HG03103 (cell line): ENCODE measurements at regions not wholly inside any gene's neighbourhood (a gene's known extent, or its start where the extent isn't known, plus 50 kb on each side); places are given as distances from the start of the nearest gene placed in this dataset.
"Not testable (repeated sequence)": the region's sequence is repeated elsewhere in the genome, so short reads cannot be mapped to it uniquely, and the experiment has no call there.

Experiments used
- ATAC-seq: cut with Tn5 transposase; IDR thresholded peaks from one replicate; pipeline ENCODE4 v1.9.1; 2021; ENCODE audit warnings: low read depth; ENCODE audit not compliant: unreplicated experiment

GRCh38 chr5:174818430-174818829 is 94.0 kb downstream of the MSX2 start:
- ATAC-seq: no peak

- no peak for ATAC-seq
Observed at GRCh38 chr5:174817610-174818009, 93.2 kb downstream of the MSX2 start.

- no peak for ATAC-seq
Observed at GRCh38 chr5:174816858-174817257, 92.5 kb downstream of the MSX2 start.

GRCh38 chr5:174811438-174811837 is 87.1 kb downstream of the MSX2 start:
- ATAC-seq: no peak

GRCh38 chr5:174810796-174811195 is 86.4 kb downstream of the MSX2 start:
- ATAC-seq: no peak

- ATAC-seq: no peak
Observed at GRCh38 chr5:174807471-174807870, 83.1 kb downstream of the MSX2 start.

GRCh38 chr5:174806729-174807128 is 82.3 kb downstream of the MSX2 start:
- ATAC-seq: no peak

- ATAC-seq: no peak
Observed at GRCh38 chr5:174801798-174802197, 77.4 kb downstream of the MSX2 start.

- ATAC-seq: no peak
Observed at GRCh38 chr5:174800435-174800834, 76.1 kb downstream of the MSX2 start.

GRCh38 chr5:174799121-174799520 is 74.7 kb downstream of the MSX2 start:
- no peak for ATAC-seq

- no peak for ATAC-seq
Observed at GRCh38 chr5:174798551-174798951, 74.2 kb downstream of the MSX2 start.

GRCh38 chr5:174796711-174797192 is 72.4 kb downstream of the MSX2 start:
- no peak for ATAC-seq

GRCh38 chr5:174794931-174795672 is 70.7 kb downstream of the MSX2 start:
- ATAC-seq: no peak

- peak; percentile 85 for ATAC-seq
Observed at GRCh38 chr5:174793684-174794328, 69.4 kb downstream of the MSX2 start.

- ATAC-seq: no peak
Observed at GRCh38 chr5:174793076-174793475, 68.7 kb downstream of the MSX2 start.

- not testable (repeated sequence) for ATAC-seq
Observed at GRCh38 chr5:174792265-174792664, 67.9 kb downstream of the MSX2 start.

GRCh38 chr5:174790906-174791305 is 66.5 kb downstream of the MSX2 start:
- no peak for ATAC-seq

- ATAC-seq: no peak
Observed at GRCh38 chr5:174789596-174789995, 65.2 kb downstream of the MSX2 start.

GRCh38 chr5:174785120-174785680 is 60.8 kb downstream of the MSX2 start:
- no peak for ATAC-seq
